IgD-negative memory B cell (primary cell): ENCODE measurements at regions not wholly inside any gene's neighbourhood (a gene's known extent, or its start where the extent isn't known, plus 50 kb on each side); places are given as distances from the start of the nearest gene placed in this dataset.

Source experiments
- H3K27ac Mint-ChIP-seq, 3 donors: one replicate each; pipeline ENCODE4 v1.8.0; 2020 to 2022; ENCODE audit warnings: mild to moderate bottlenecking in 3 of 3, mixed read lengths in 3 of 3, moderate library complexity in 1 of 3
- H3K27me3 Mint-ChIP-seq: one replicate; pipeline ENCODE4 v1.8.0; 2021; ENCODE audit warnings: mixed read lengths
- H3K36me3 Mint-ChIP-seq: one replicate; pipeline ENCODE4 v1.8.0; 2020; ENCODE audit warnings: mild to moderate bottlenecking, mixed read lengths
- H3K4me1 Mint-ChIP-seq, 3 donors: one replicate each; pipeline ENCODE4 v1.8.0; 2020 to 2022; ENCODE audit warnings: mixed read lengths in 3 of 3, mild to moderate bottlenecking in 1 of 3
- H3K4me3 Mint-ChIP-seq, 4 donors: one replicate each; pipeline ENCODE4 v1.8.0; 2020 to 2022; ENCODE audit warnings: mild to moderate bottlenecking in 4 of 4, mixed read lengths in 4 of 4, moderate library complexity in 3 of 4
- H3K9me3 Mint-ChIP-seq, 3 donors: one replicate each; pipeline ENCODE4 v1.8.0; 2020 to 2021; ENCODE audit warnings: mixed read lengths in 3 of 3, mild to moderate bottlenecking in 1 of 3

GRCh38 chr1:216925962-216926625 lies 202.9 kb upstream of the ESRRG start:
- H3K9me3 Mint-ChIP-seq, result peaks cover 0 to 8% (median 0%) of the 10 kb centered on the region in 3 donors
- no peaks in the 10 kb centered on the region for H3K27me3 Mint-ChIP-seq
- no peak overlapping the region for H3K4me3 Mint-ChIP-seq
- peaks cover 2% of the 10 kb centered on the region for H3K36me3 Mint-ChIP-seq
- H3K4me1 Mint-ChIP-seq, result no peaks in the 10 kb centered on the region
- H3K27ac Mint-ChIP-seq, result no peak overlapping the region

GRCh38 chr1:216924732-216925131 lies 201.5 kb upstream of the ESRRG start:
- no peak overlapping the region for H3K4me3 Mint-ChIP-seq
- H3K4me1 Mint-ChIP-seq, result no peaks in the 10 kb centered on the region
- H3K9me3 Mint-ChIP-seq, result peaks cover 0 to 8% (median 0%) of the 10 kb centered on the region in 3 donors
- H3K27me3 Mint-ChIP-seq, result no peaks in the 10 kb centered on the region
- H3K27ac Mint-ChIP-seq, result no peak overlapping the region
- H3K36me3 Mint-ChIP-seq, result peaks cover 2% of the 10 kb centered on the region

- no peaks in the 10 kb centered on the region for H3K4me1 Mint-ChIP-seq
- no peaks in the 10 kb centered on the region for H3K27me3 Mint-ChIP-seq
- no peak overlapping the region for H3K4me3 Mint-ChIP-seq
- H3K27ac Mint-ChIP-seq, result no peak overlapping the region
- H3K9me3 Mint-ChIP-seq, result peaks cover 0 to 8% (median 0%) of the 10 kb centered on the region in 3 donors
- H3K36me3 Mint-ChIP-seq, result peaks cover 2% of the 10 kb centered on the region
Observed at GRCh38 chr1:216923601-216924000, 200.4 kb upstream of the ESRRG start.

GRCh38 chr1:216922406-216922805 lies 199.2 kb upstream of the ESRRG start:
- peaks cover 2% of the 10 kb centered on the region for H3K36me3 Mint-ChIP-seq

GRCh38 chr1:216921866-216922265 lies 198.6 kb upstream of the ESRRG start:
- H3K4me1 Mint-ChIP-seq, result no peaks in the 10 kb centered on the region
- no peaks in the 10 kb centered on the region for H3K27me3 Mint-ChIP-seq
- no peak overlapping the region for H3K4me3 Mint-ChIP-seq
- H3K36me3 Mint-ChIP-seq, result peaks cover 2% of the 10 kb centered on the region
- no peak overlapping the region for H3K27ac Mint-ChIP-seq
- H3K9me3 Mint-ChIP-seq, result peaks cover 0 to 4% (median 0%) of the 10 kb centered on the region in 3 donors

More at GRCh38 chr1:216922406-216922805, 199.2 kb upstream of the ESRRG start:
- H3K27ac Mint-ChIP-seq, result no peak overlapping the region
- H3K4me1 Mint-ChIP-seq, result no peaks in the 10 kb centered on the region
- no peaks in the 10 kb centered on the region for H3K27me3 Mint-ChIP-seq
- no peak overlapping the region for H3K4me3 Mint-ChIP-seq
- peaks cover 0 to 4% (median 0%) of the 10 kb centered on the region in 3 donors for H3K9me3 Mint-ChIP-seq

- Mint-ChIP-seq H3K27ac (no peak overlapping the region), H3K4me3 (no peak overlapping the region), H3K4me1 (no peaks in the 10 kb centered on the region), H3K27me3 (no peaks in the 10 kb centered on the region), H3K36me3 (no peaks in the 10 kb centered on the region), H3K9me3 (peaks cover 0 to 2% (median 0%) of the 10 kb centered on the region in 3 donors)
Observed at GRCh38 chr1:216919060-216919970, 196.1 kb upstream of the ESRRG start.

GRCh38 chr1:216916890-216917438 lies 193.7 kb upstream of the ESRRG start:
- Mint-ChIP-seq H3K27me3 (no peaks in the 10 kb centered on the region), H3K9me3 (peaks cover 0 to 2% (median 0%) of the 10 kb centered on the region in 3 donors), H3K36me3 (no peaks in the 10 kb centered on the region), H3K4me3 (no peak overlapping the region), H3K4me1 (no peaks in the 10 kb centered on the region), H3K27ac (no peak overlapping the region)

- H3K9me3 Mint-ChIP-seq, result peaks cover 0 to 2% (median 0%) of the 10 kb centered on the region in 3 donors
- no peaks in the 10 kb centered on the region for H3K27me3 Mint-ChIP-seq
- H3K36me3 Mint-ChIP-seq, result no peaks in the 10 kb centered on the region
- H3K4me3 Mint-ChIP-seq, result no peak overlapping the region
- H3K27ac Mint-ChIP-seq, result no peak overlapping the region
- no peaks in the 10 kb centered on the region for H3K4me1 Mint-ChIP-seq
Observed at GRCh38 chr1:216914974-216915373, 191.7 kb upstream of the ESRRG start.

- Mint-ChIP-seq H3K9me3 (peaks cover 0 to 2% (median 0%) of the 10 kb centered on the region in 3 donors), H3K4me1 (no peaks in the 10 kb centered on the region), H3K36me3 (no peaks in the 10 kb centered on the region), H3K27me3 (no peaks in the 10 kb centered on the region), H3K4me3 (no peak overlapping the region), H3K27ac (no peak overlapping the region)
Observed at GRCh38 chr1:216913976-216914375, 190.7 kb upstream of the ESRRG start.

- Mint-ChIP-seq H3K9me3 (peaks cover 0 to 1% (median under 1%) of the 10 kb centered on the region in 3 donors), H3K36me3 (no peaks in the 10 kb centered on the region), H3K27me3 (peaks cover 1% of the 10 kb centered on the region), H3K27ac (no peak overlapping the region), H3K4me3 (no peak overlapping the region), H3K4me1 (no peaks in the 10 kb centered on the region)
Observed at GRCh38 chr1:216910081-216910840, 187.0 kb upstream of the ESRRG start.

- H3K9me3 Mint-ChIP-seq, result peaks cover 0 to 2% (median 1%) of the 10 kb centered on the region in 3 donors
- H3K27me3 Mint-ChIP-seq, result peaks cover 3% of the 10 kb centered on the region
- no peaks in the 10 kb centered on the region for H3K4me1 Mint-ChIP-seq
- no peak overlapping the region for H3K4me3 Mint-ChIP-seq
- no peaks in the 10 kb centered on the region for H3K36me3 Mint-ChIP-seq
- no peak overlapping the region for H3K27ac Mint-ChIP-seq
Observed at GRCh38 chr1:216908126-216908525, 184.9 kb upstream of the ESRRG start.

GRCh38 chr1:216907100-216907499 lies 183.9 kb upstream of the ESRRG start:
- H3K9me3 Mint-ChIP-seq, result peaks cover 0 to 2% (median 1%) of the 10 kb centered on the region in 3 donors
- H3K4me1 Mint-ChIP-seq, result no peaks in the 10 kb centered on the region
- peaks cover 3% of the 10 kb centered on the region for H3K27me3 Mint-ChIP-seq
- no peaks in the 10 kb centered on the region for H3K36me3 Mint-ChIP-seq
- no peak overlapping the region for H3K4me3 Mint-ChIP-seq
- H3K27ac Mint-ChIP-seq, result no peak overlapping the region

- Mint-ChIP-seq H3K36me3 (no peaks in the 10 kb centered on the region), H3K27me3 (peaks cover 3% of the 10 kb centered on the region), H3K27ac (no peak overlapping the region), H3K4me1 (no peaks in the 10 kb centered on the region), H3K9me3 (peaks cover 0 to 2% (median 1%) of the 10 kb centered on the region in 3 donors), H3K4me3 (no peak overlapping the region)
Observed at GRCh38 chr1:216905781-216906180, 182.6 kb upstream of the ESRRG start.

- Mint-ChIP-seq H3K27ac (no peak overlapping the region), H3K4me1 (no peaks in the 10 kb centered on the region), H3K4me3 (no peak overlapping the region), H3K36me3 (no peaks in the 10 kb centered on the region), H3K27me3 (peaks cover 3% of the 10 kb centered on the region), H3K9me3 (peaks cover 0 to 2% (median 1%) of the 10 kb centered on the region in 3 donors)
Observed at GRCh38 chr1:216905137-216905536, 181.9 kb upstream of the ESRRG start.

GRCh38 chr1:216904471-216904870 lies 181.2 kb upstream of the ESRRG start:
- Mint-ChIP-seq H3K27ac (no peak overlapping the region), H3K27me3 (peaks cover 3% of the 10 kb centered on the region), H3K9me3 (peaks cover 0 to 2% (median 1%) of the 10 kb centered on the region in 3 donors), H3K4me3 (no peak overlapping the region), H3K4me1 (no peaks in the 10 kb centered on the region), H3K36me3 (no peaks in the 10 kb centered on the region)
